ENCODE measurements at regions not wholly inside any gene's neighbourhood (a gene's known extent, or its start where the extent isn't known, plus 50 kb on each side); places are given as distances from the start of the nearest gene placed in this dataset.

DNA sequence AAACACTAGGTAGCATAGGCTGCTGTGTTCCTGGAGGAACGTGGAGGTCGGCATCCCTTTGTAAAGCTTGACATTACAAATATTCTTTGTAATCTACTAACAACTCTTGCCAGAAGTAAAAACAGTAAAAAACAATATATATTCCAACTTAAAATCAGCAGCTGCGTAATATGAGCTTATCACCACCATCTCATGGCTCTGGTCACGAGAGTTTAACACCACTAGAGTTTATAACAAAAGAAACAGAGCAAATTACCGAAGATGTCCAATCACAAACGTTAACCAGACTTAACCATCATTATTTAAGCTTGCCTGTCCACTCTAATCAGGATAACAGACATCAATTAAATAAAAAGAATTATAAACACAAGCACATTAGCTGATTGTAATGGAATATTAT is 236.7 kb downstream of the PCDH7 start:
- H3K4me3 ChIP-seq (ENCODE audit: low read depth, low read length): no peak overlapping the region
- TF ChIP-seq, protein P1, sequence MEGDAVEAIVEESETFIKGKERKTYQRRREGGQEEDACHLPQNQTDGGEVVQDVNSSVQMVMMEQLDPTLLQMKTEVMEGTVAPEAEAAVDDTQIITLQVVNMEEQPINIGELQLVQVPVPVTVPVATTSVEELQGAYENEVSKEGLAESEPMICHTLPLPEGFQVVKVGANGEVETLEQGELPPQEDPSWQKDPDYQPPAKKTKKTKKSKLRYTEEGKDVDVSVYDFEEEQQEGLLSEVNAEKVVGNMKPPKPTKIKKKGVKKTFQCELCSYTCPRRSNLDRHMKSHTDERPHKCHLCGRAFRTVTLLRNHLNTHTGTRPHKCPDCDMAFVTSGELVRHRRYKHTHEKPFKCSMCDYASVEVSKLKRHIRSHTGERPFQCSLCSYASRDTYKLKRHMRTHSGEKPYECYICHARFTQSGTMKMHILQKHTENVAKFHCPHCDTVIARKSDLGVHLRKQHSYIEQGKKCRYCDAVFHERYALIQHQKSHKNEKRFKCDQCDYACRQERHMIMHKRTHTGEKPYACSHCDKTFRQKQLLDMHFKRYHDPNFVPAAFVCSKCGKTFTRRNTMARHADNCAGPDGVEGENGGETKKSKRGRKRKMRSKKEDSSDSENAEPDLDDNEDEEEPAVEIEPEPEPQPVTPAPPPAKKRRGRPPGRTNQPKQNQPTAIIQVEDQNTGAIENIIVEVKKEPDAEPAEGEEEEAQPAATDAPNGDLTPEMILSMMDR (IDR thresholded peaks at IDR 0.05; ENCODE audit: control insufficient read depth, extremely low read depth, insufficient read depth): no peak
- no peak for DNase-seq (ENCODE audit: low read depth)

DNA sequence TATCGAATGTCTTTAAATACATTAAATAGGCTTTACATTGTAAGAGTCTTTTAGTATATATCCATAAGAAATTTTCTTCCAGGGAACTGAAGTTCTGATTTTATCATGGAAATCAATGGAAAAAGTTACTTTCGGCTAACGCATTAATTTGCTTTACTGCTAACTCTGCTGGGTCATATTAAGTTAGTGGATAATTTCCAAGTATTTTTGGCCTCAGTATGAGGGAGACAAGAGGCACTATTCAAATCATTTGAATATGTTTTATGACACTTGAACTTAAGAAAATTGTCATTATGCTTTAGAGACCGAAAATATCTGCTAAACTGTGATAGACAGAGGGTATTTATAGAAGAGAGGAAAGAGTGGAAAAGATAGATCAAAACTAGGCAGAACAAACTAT is 237.5 kb downstream of the PCDH7 start:
- TF ChIP-seq, protein P1 (IDR thresholded peaks at IDR 0.05; ENCODE audit: control insufficient read depth, extremely low read depth, insufficient read depth): no peak
- DNase-seq (ENCODE audit: low read depth): no peak
- H3K4me3 ChIP-seq (ENCODE audit: low read depth, low read length): no peak overlapping the region

DNA sequence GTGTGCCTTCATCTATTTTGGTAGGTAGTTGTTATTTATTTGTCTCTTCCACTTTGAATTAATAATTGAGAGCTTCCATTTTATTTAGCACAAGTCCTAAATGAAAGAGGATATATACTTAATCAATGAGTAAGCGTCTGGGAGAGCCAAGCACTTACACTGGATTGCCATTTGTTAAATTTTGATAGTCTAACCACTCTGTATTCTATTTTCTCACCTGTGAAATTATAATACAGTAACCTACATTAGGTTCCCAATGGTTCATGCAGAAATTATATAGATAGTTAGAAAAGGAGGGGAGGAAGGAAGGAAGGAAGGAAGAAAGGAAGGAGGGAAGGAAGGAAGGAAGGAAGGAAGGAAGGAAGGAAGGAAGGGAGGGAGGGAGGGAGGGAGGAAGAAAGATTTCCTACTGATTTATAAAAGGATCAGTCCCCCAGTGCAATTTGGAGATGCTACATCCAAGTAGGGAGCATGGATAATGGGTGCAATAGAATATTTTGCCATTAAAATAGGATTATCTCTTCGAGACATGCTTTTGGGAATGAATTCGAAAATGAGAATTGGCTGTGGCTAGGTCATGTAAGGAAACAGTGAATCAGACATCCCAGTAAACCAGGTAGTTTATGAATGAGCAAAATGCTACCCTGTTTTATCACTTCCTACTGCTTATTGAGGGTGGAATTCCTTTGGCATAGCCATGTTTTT is 239.8 kb downstream of the PCDH7 start:
- no peak overlapping the region for H3K4me3 ChIP-seq (ENCODE audit: low read depth, low read length)
- no peak for DNase-seq (ENCODE audit: low read depth)
- TF ChIP-seq, protein P1 (IDR thresholded peaks at IDR 0.05; ENCODE audit: control insufficient read depth, extremely low read depth, insufficient read depth): no peak

DNA sequence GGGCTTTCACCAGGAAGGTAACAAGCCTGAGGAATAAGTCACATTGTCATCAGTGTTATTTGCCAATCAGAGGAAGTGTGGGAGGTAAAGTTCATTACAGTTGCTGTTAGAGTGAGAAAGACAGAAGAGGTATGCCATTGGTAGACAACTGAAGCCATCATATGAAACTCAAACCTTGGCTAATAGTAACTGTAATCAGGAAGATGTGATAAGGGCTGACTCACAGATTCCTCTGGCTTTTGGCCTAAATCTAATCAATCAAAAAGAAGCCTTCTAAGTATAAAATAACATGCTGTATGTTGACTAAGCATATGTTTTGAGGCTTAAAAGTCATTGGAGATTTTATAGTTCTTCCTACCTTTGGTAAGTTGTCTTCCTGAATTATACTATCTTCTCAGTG is 242.8 kb downstream of the PCDH7 start:
- no peak for DNase-seq (ENCODE audit: low read depth)
- TF ChIP-seq, protein P1 (IDR thresholded peaks at IDR 0.05; ENCODE audit: control insufficient read depth, extremely low read depth, insufficient read depth): no peak
- H3K4me3 ChIP-seq (ENCODE audit: low read depth, low read length): no peak overlapping the region

DNA sequence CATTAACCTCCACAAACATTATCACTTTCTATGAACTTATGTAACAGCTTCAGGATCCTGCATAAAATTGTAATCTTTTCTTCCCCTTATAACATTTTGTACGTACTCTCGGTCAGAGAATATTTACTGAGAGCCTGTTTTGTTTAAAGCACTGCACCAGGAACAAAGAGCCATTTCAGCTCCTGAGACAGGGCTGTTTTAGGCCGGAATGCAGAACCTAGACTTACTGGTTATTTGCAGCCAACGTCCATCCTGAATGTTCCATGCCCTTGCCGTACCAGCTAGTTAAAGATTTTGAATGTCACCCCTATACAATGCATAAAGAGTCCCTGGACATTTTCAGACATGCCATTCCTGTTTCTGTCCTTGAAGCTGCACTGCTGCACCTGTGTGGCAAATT is 248.8 kb downstream of the PCDH7 start:
- H3K4me3 ChIP-seq (ENCODE audit: low read depth, low read length): no peak overlapping the region
- DNase-seq (ENCODE audit: low read depth): no peak
- TF ChIP-seq, protein P1 (IDR thresholded peaks at IDR 0.05; ENCODE audit: control insufficient read depth, extremely low read depth, insufficient read depth): no peak

DNA sequence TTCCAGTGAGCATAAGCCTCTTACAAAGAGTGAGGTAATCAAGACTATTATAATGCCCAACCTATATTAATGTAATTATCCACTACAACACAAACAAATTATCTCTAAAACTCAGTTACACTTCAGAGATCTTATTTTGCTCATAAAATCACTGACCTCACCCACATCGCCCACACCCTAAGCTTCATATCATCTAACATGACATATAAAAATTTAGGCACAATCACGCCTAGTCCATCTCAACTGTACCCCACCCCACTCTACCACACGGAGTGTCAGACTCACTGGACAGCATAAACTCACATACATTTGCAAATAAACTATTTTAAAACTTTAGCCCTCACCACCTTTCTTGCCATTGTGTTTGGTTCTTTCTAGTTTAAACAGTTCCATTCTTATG is 252.4 kb downstream of the PCDH7 start:
- no peak overlapping the region for H3K4me3 ChIP-seq (ENCODE audit: low read depth, low read length)
- TF ChIP-seq, protein P1 (IDR thresholded peaks at IDR 0.05; ENCODE audit: control insufficient read depth, extremely low read depth, insufficient read depth): no peak
- DNase-seq (ENCODE audit: low read depth): no peak

DNA sequence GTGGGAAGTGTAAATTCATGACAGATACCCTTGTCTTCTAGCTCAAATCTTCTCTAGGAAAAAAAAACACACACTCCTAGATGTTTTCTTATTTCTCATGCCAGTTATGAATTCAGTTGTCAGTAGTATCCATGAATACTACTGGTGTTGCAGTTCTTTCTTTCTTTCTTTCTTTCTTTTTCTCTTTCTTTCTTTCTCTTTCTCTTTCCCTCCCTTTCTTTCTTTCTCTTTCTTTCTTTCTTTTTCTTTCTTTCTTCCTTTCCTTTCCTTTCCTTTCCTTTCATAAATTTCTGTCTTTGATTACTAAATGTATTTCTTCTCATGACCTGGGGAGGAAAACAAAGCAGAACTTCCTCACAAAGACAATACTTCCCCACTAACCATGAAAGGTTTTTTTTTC is 253.8 kb downstream of the PCDH7 start:
- TF ChIP-seq, protein P1 (IDR thresholded peaks at IDR 0.05; ENCODE audit: control insufficient read depth, extremely low read depth, insufficient read depth): no peak
- H3K4me3 ChIP-seq (ENCODE audit: low read depth, low read length): no peak overlapping the region
- DNase-seq (ENCODE audit: low read depth): no peak

Measured in LNCaP clone FGC (cell line).